Forelimb muscle (tissue), 1 donor: ENCODE measurements at regions not wholly inside any gene's neighbourhood (a gene's known extent, or its start where the extent isn't known, plus 50 kb on each side); places are given as distances from the start of the nearest gene placed in this dataset.
"Not testable (repeated sequence)": the region's sequence is repeated elsewhere in the genome, so short reads cannot be mapped to it uniquely, and the experiment has no call there.

Experiments used
- DNase-seq: peaks from one replicate; pipeline ENCODE4 v3.0.0-alpha.2; 2013; ENCODE audit warnings: low read depth

- no peak for DNase-seq
Measured at GRCh38 chr5:162786234-162786633, 651.2 kb upstream of the CCNG1 start.

- DNase-seq: no peak
Measured at GRCh38 chr5:162796507-162796906, 640.9 kb upstream of the CCNG1 start.

- peak; percentile 24 for DNase-seq
Measured at GRCh38 chr5:162800301-162800700, 637.1 kb upstream of the CCNG1 start.

GRCh38 chr5:162801235-162801634 is 636.2 kb upstream of the CCNG1 start:
- no peak for DNase-seq

GRCh38 chr5:162806195-162806594 is 631.2 kb upstream of the CCNG1 start:
- no peak for DNase-seq

- DNase-seq: no peak
Measured at GRCh38 chr5:162811071-162811470, 626.3 kb upstream of the CCNG1 start.

GRCh38 chr5:162816816-162817215 is 620.6 kb upstream of the CCNG1 start:
- DNase-seq: no peak

GRCh38 chr5:162817364-162817763 is 620.0 kb upstream of the CCNG1 start:
- no peak for DNase-seq

GRCh38 chr5:162821664-162822063 is 615.7 kb upstream of the CCNG1 start:
- not testable (repeated sequence) for DNase-seq

GRCh38 chr5:162824360-162824759 is 613.0 kb upstream of the CCNG1 start:
- DNase-seq: no peak

- DNase-seq: no peak
Measured at GRCh38 chr5:162837155-162837554, 600.2 kb upstream of the CCNG1 start.

GRCh38 chr5:162842727-162843126 is 594.7 kb upstream of the CCNG1 start:
- DNase-seq: no peak

GRCh38 chr5:162852134-162852533 is 585.3 kb upstream of the CCNG1 start:
- DNase-seq: no peak

- no peak for DNase-seq
Measured at GRCh38 chr5:162858770-162859169, 578.6 kb upstream of the CCNG1 start.

GRCh38 chr5:162870966-162871365 is 566.4 kb upstream of the CCNG1 start:
- no peak for DNase-seq

- DNase-seq: no peak
Measured at GRCh38 chr5:162882629-162883028, 554.8 kb upstream of the CCNG1 start.

- no peak for DNase-seq
Measured at GRCh38 chr5:162886717-162887116, 550.7 kb upstream of the CCNG1 start.

GRCh38 chr5:162888268-162888667 is 549.1 kb upstream of the CCNG1 start:
- DNase-seq: no peak

GRCh38 chr5:162911873-162912272 is 525.5 kb upstream of the CCNG1 start:
- no peak for DNase-seq

GRCh38 chr5:162916368-162916767 is 521.0 kb upstream of the CCNG1 start:
- no peak for DNase-seq

GRCh38 chr5:162929104-162929503 is 508.3 kb upstream of the CCNG1 start:
- no peak for DNase-seq

GRCh38 chr5:162931501-162931900 is 505.9 kb upstream of the CCNG1 start:
- no peak for DNase-seq

- no peak for DNase-seq
Measured at GRCh38 chr5:162939991-162940390, 497.4 kb upstream of the CCNG1 start.

GRCh38 chr5:162948677-162949076 is 488.7 kb upstream of the CCNG1 start:
- DNase-seq: no peak

GRCh38 chr5:162956570-162956969 is 480.8 kb upstream of the CCNG1 start:
- no peak for DNase-seq
